HG03521 (cell line): ENCODE measurements at regions not wholly inside any gene's neighbourhood (a gene's known extent, or its start where the extent isn't known, plus 50 kb on each side); places are given as distances from the start of the nearest gene placed in this dataset.
"Not testable (repeated sequence)": the region's sequence is repeated elsewhere in the genome, so short reads cannot be mapped to it uniquely, and the experiment has no call there.

Experiments
- ATAC-seq: cut with Tn5 transposase; IDR thresholded peaks from one replicate; pipeline ENCODE4 v1.9.1; 2021; ENCODE audit warnings: mild to moderate bottlenecking, moderate library complexity; ENCODE audit not compliant: unreplicated experiment

GRCh38 chr21:35713914-35714313, 346.4 kb downstream of the SETD4 start:
- no peak for ATAC-seq

GRCh38 chr21:35711661-35712060, 348.7 kb downstream of the SETD4 start:
- ATAC-seq, result no peak

GRCh38 chr21:35711213-35711612, 349.1 kb downstream of the SETD4 start:
- ATAC-seq, result no peak

- not testable (repeated sequence) for ATAC-seq
Measured at GRCh38 chr21:35709990-35710389, 350.3 kb downstream of the SETD4 start.

GRCh38 chr21:35705888-35706287, 354.4 kb downstream of the SETD4 start:
- ATAC-seq, result no peak

GRCh38 chr21:35705237-35705887, 355.0 kb downstream of the SETD4 start:
- no peak for ATAC-seq

GRCh38 chr21:35703704-35704103, 356.6 kb downstream of the SETD4 start:
- ATAC-seq, result no peak

- ATAC-seq, result no peak
Measured at GRCh38 chr21:35699361-35699760, 361.0 kb downstream of the SETD4 start.

GRCh38 chr21:35697321-35697808, 363.0 kb downstream of the SETD4 start:
- ATAC-seq, result no peak

GRCh38 chr21:35696644-35697043, 363.7 kb downstream of the SETD4 start:
- ATAC-seq, result no peak

GRCh38 chr21:35692311-35692710, 368.0 kb downstream of the SETD4 start:
- ATAC-seq, result no peak

- ATAC-seq, result no peak
Measured at GRCh38 chr21:35690436-35690835, 369.9 kb downstream of the SETD4 start.

GRCh38 chr21:35686156-35686555, 374.2 kb downstream of the SETD4 start:
- ATAC-seq, result no peak

- ATAC-seq, result no peak
Measured at GRCh38 chr21:35683664-35684304, 376.5 kb downstream of the SETD4 start.

- no peak for ATAC-seq
Measured at GRCh38 chr21:35682904-35683549, 377.3 kb downstream of the SETD4 start.

GRCh38 chr21:35681946-35682345, 378.4 kb downstream of the SETD4 start:
- no peak for ATAC-seq

GRCh38 chr21:35679076-35679475, 381.2 kb downstream of the SETD4 start:
- ATAC-seq, result no peak

GRCh38 chr21:35678393-35678792, 381.9 kb downstream of the SETD4 start:
- no peak for ATAC-seq

GRCh38 chr21:35677298-35677841, 383.0 kb downstream of the SETD4 start:
- no peak for ATAC-seq

- no peak for ATAC-seq
Measured at GRCh38 chr21:35674895-35675470, 385.3 kb downstream of the SETD4 start.

GRCh38 chr21:35674091-35674671, 386.1 kb downstream of the SETD4 start:
- no peak for ATAC-seq
